Lower lobe of right lung (tissue), 2 donors: ENCODE measurements at regions not wholly inside any gene's neighbourhood (a gene's known extent, or its start where the extent isn't known, plus 50 kb on each side); places are given as distances from the start of the nearest gene placed in this dataset.
A peak's percentile ranks its signal among the peaks of the same experiment; 100 is the strongest.

ENCODE experiments used
- ATAC-seq, 2 donors: fragments of 200-7000 bp; cut with Tn5 transposase; one replicate each; pipeline ENCODE4 v1.9.1; 2020 to 2022; ENCODE audit warnings: mild to moderate bottlenecking in 2 of 2, moderate library complexity in 2 of 2
- DNase-seq: peaks from one replicate; pipeline ENCODE4 v3.0.0-alpha.2; 2020
- H3K27ac ChIP-seq: fragments of 200-600 bp; one replicate; pipeline ENCODE4 v1.8.0; 2022
- H3K27me3 ChIP-seq: fragments of 200-600 bp; one replicate; pipeline ENCODE4 v1.8.0; 2022; ENCODE audit warnings: low read depth
- H3K36me3 ChIP-seq: fragments of 200-600 bp; one replicate; pipeline ENCODE4 v1.8.0; 2022; ENCODE audit warnings: mild to moderate bottlenecking
- H3K4me1 ChIP-seq: fragments of 200-600 bp; one replicate; pipeline ENCODE4 v1.8.0; 2022
- H3K4me3 ChIP-seq: fragments of 200-600 bp; one replicate; pipeline ENCODE4 v1.8.0; 2022; ENCODE audit warnings: mild to moderate bottlenecking
- H3K9me3 ChIP-seq: fragments of 200-600 bp; one replicate; pipeline ENCODE4 v1.8.0; 2022
- intact Hi-C: fragments of 100-400 bp; cut with DNase I; formaldehyde crosslinking; loops from one replicate; pipeline ENCODE4 v1.11.0; 2022
- TF ChIP-seq, protein P1 (sequence below): fragments of 200-600 bp; IDR thresholded peaks from one replicate; pipeline ENCODE4 v1.8.0; 2022; ENCODE audit warnings: antibody characterized with exemption, mild to moderate bottlenecking
- donor health status: DM: no; HTN: yes; CAD: no; lungs with severe emphysema.

GRCh38 chr6:134758621-134759020 is 191.3 kb downstream of the ALDH8A1 start:
- no peak for DNase-seq
- Histone ChIP-seq H3K27me3 (no peaks in the 10 kb centered on the region), H3K9me3 (no peaks in the 10 kb centered on the region), H3K27ac (no peak overlapping the region), H3K36me3 (no peaks in the 10 kb centered on the region), H3K4me3 (no peak overlapping the region), H3K4me1 (no peaks in the 10 kb centered on the region)
- ATAC-seq = no peak
- intact Hi-C loops = no loop called here
- TF ChIP-seq, protein P1, sequence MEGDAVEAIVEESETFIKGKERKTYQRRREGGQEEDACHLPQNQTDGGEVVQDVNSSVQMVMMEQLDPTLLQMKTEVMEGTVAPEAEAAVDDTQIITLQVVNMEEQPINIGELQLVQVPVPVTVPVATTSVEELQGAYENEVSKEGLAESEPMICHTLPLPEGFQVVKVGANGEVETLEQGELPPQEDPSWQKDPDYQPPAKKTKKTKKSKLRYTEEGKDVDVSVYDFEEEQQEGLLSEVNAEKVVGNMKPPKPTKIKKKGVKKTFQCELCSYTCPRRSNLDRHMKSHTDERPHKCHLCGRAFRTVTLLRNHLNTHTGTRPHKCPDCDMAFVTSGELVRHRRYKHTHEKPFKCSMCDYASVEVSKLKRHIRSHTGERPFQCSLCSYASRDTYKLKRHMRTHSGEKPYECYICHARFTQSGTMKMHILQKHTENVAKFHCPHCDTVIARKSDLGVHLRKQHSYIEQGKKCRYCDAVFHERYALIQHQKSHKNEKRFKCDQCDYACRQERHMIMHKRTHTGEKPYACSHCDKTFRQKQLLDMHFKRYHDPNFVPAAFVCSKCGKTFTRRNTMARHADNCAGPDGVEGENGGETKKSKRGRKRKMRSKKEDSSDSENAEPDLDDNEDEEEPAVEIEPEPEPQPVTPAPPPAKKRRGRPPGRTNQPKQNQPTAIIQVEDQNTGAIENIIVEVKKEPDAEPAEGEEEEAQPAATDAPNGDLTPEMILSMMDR = no peak

- Histone ChIP-seq H3K9me3 (no peaks in the 10 kb centered on the region), H3K36me3 (no peaks in the 10 kb centered on the region), H3K4me3 (no peak overlapping the region), H3K27ac (no peak overlapping the region), H3K4me1 (no peaks in the 10 kb centered on the region), H3K27me3 (no peaks in the 10 kb centered on the region)
- ATAC-seq (peak; percentile 75 to 87), DNase-seq (no peak)
- TF ChIP-seq, protein P1 = no peak
- intact Hi-C loops = no loop called here
Observed at GRCh38 chr6:134757911-134758361, 192.0 kb downstream of the ALDH8A1 start.

- Histone ChIP-seq H3K4me1 (no peaks in the 10 kb centered on the region), H3K36me3 (no peaks in the 10 kb centered on the region), H3K27me3 (no peaks in the 10 kb centered on the region), H3K9me3 (no peaks in the 10 kb centered on the region), H3K4me3 (no peak overlapping the region), H3K27ac (no peak overlapping the region)
- ATAC-seq = no peak
- intact Hi-C loops = no loop called here
- no peak for DNase-seq
- TF ChIP-seq, protein P1 = no peak
Observed at GRCh38 chr6:134756374-134757025, 193.4 kb downstream of the ALDH8A1 start.

- Histone ChIP-seq H3K27me3 (no peaks in the 10 kb centered on the region), H3K4me1 (no peaks in the 10 kb centered on the region), H3K27ac (no peak overlapping the region), H3K9me3 (no peaks in the 10 kb centered on the region), H3K4me3 (no peak overlapping the region), H3K36me3 (no peaks in the 10 kb centered on the region)
- DNase-seq (no peak), ATAC-seq (no peak)
- TF ChIP-seq, protein P1 = no peak
- intact Hi-C loops = no loop called here
Observed at GRCh38 chr6:134754013-134754690, 195.7 kb downstream of the ALDH8A1 start.

DNA sequence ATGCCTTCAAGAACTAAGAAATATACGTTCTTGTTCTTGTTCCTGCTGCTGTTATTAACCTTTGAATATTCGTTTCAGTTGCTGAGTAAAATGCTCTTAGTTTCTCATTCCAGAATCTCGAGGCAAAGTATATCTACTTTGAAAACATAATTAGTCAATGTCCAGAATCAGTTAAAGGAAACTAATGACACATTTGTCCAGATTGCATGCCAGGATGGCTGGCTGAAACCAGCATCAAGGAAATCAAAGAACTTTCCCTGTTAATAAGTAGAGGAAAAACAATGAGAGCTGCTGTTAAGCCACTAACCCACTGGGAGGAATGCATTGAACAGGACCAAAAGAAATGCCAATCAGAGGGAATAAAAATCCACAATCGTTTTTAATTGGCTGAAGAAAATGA is 196.9 kb downstream of the ALDH8A1 start:
- Histone ChIP-seq H3K27me3 (no peaks in the 10 kb centered on the region), H3K27ac (no peak overlapping the region), H3K9me3 (no peaks in the 10 kb centered on the region), H3K4me3 (no peak overlapping the region), H3K4me1 (no peaks in the 10 kb centered on the region), H3K36me3 (no peaks in the 10 kb centered on the region)
- DNase-seq (no peak), ATAC-seq (no peak)
- TF ChIP-seq, protein P1 = no peak
- intact Hi-C loops = no loop called here
